Stomach (tissue), 4 donors: ENCODE measurements at regions not wholly inside any gene's neighbourhood (a gene's known extent, or its start where the extent isn't known, plus 50 kb on each side); places are given as distances from the start of the nearest gene placed in this dataset.

Experiments
- CTCF ChIP-seq, 7 experiments: fragments of 450-650 bp in 4 of 7; fragments of 200-600 bp in 3 of 7; sonication (generic) in 3 of 7; IDR thresholded peaks; one replicate each; pipeline ENCODE4 v1.5.1; 2016 to 2019; ENCODE audit warnings: antibody characterized with exemption in 7 of 7, control low read depth in 2 of 7, mild to moderate bottlenecking in 1 of 7
- EP300 ChIP-seq: sonication (generic); formaldehyde crosslinking; IDR thresholded peaks from one replicate; pipeline ENCODE4 v1.6.1; 2017; ENCODE audit warnings: antibody characterized with exemption
- POLR2A ChIP-seq, 4 donors: fragments of 450-650 bp; IDR thresholded peaks; one replicate each; pipeline ENCODE4 v1.6.1; 2016; ENCODE audit warnings: antibody characterized with exemption in 4 of 4, control low read depth in 2 of 4, mild to moderate bottlenecking in 1 of 4, moderate library complexity in 1 of 4
- POLR2AphosphoS5 ChIP-seq, 3 donors: sonication (generic); formaldehyde crosslinking; IDR thresholded peaks; one replicate each; pipeline ENCODE4 v1.6.1; 2016; ENCODE audit warnings: antibody characterized with exemption in 3 of 3

- TF ChIP-seq CTCF (IDR thresholded peaks at IDR 0.05) (no peak), EP300 (no peak), POLR2A (IDR thresholded peaks at IDR 0.05) (no peak), POLR2AphosphoS5 (IDR thresholded peaks at IDR 0.05) (no peak)
These were observed 523.1 kb downstream of the IQCM start for GRCh38 chr4:149292425-149293007.
